ENCODE measurements at regions not wholly inside any gene's neighbourhood (a gene's known extent, or its start where the extent isn't known, plus 50 kb on each side); places are given as distances from the start of the nearest gene placed in this dataset.

DNA sequence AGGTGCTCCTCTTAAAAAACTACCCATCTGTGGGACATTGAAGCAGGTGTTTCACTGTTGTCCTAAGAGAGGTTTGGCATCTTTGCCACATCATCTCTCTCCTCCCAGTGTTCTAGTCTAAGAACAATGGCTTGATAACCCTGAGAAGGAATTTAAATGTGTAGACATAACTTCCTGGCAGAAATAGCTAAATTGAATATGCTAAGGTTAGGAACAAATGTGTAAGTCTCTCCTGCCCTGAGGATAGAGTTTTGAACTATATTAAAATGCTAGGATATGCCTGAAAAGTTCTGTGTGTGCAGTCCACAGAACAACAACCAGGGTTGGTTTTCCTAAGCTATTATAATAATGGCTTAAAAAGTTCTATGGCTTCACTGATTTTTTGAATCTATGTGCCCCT lies 106.6 kb downstream of the LRRC70 start (continued):
- TF ChIP-seq, protein P1, sequence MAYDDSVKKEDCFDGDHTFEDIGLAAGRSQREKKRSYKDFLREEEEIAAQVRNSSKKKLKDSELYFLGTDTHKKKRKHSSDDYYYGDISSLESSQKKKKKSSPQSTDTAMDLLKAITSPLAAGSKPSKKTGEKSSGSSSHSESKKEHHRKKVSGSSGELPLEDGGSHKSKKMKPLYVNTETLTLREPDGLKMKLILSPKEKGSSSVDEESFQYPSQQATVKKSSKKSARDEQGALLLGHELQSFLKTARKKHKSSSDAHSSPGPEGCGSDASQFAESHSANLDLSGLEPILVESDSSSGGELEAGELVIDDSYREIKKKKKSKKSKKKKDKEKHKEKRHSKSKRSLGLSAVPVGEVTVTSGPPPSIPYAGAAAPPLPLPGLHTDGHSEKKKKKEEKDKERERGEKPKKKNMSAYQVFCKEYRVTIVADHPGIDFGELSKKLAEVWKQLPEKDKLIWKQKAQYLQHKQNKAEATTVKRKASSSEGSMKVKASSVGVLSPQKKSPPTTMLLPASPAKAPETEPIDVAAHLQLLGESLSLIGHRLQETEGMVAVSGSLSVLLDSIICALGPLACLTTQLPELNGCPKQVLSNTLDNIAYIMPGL (CRISPR knock-in tag; IDR thresholded peaks at IDR 0.05): no peak
- TF ChIP-seq, protein P2, sequence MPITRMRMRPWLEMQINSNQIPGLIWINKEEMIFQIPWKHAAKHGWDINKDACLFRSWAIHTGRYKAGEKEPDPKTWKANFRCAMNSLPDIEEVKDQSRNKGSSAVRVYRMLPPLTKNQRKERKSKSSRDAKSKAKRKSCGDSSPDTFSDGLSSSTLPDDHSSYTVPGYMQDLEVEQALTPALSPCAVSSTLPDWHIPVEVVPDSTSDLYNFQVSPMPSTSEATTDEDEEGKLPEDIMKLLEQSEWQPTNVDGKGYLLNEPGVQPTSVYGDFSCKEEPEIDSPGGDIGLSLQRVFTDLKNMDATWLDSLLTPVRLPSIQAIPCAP (CRISPR knock-in tag; IDR thresholded peaks at IDR 0.05): no peak

DNA sequence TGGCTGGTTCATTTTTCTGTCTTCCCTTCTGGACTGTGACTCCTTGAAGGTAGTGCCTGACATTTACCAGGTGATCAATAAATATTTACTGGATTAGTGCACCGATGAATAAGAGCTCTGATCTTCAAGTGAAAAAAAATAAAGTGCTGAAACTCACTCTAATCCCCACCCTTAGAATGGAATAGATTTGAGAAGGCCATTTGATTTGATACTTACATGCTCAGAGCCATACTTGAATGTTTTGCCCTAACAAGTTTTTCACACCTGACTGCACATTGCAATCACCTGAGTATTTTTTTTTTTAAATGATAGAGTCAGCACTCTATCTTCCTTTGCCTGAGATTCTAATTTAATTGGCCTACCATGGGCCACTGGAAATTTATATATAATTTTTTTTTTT lies 105.7 kb downstream of the LRRC70 start:
- ATAC-seq (no peak), DNase-seq (ENCODE audit: low spot score) (no peak)
- Mint-ChIP-seq H3K36me3 (peaks cover 13% of the 10 kb centered on the region), H3K27ac (no peak overlapping the region), H3K27me3 (ENCODE audit: low read depth) (no peaks in the 10 kb centered on the region; the same call in 1 of the 2 replicates), H3K4me3 (no peak overlapping the region), H3K9me3 (peaks cover 23% of the 10 kb centered on the region), H3K4me1 (no peaks in the 10 kb centered on the region)
- CTCF ChIA-PET: no interaction called here
- POLR2A ChIA-PET: no interaction called here
- TF ChIP-seq, protein P3, sequence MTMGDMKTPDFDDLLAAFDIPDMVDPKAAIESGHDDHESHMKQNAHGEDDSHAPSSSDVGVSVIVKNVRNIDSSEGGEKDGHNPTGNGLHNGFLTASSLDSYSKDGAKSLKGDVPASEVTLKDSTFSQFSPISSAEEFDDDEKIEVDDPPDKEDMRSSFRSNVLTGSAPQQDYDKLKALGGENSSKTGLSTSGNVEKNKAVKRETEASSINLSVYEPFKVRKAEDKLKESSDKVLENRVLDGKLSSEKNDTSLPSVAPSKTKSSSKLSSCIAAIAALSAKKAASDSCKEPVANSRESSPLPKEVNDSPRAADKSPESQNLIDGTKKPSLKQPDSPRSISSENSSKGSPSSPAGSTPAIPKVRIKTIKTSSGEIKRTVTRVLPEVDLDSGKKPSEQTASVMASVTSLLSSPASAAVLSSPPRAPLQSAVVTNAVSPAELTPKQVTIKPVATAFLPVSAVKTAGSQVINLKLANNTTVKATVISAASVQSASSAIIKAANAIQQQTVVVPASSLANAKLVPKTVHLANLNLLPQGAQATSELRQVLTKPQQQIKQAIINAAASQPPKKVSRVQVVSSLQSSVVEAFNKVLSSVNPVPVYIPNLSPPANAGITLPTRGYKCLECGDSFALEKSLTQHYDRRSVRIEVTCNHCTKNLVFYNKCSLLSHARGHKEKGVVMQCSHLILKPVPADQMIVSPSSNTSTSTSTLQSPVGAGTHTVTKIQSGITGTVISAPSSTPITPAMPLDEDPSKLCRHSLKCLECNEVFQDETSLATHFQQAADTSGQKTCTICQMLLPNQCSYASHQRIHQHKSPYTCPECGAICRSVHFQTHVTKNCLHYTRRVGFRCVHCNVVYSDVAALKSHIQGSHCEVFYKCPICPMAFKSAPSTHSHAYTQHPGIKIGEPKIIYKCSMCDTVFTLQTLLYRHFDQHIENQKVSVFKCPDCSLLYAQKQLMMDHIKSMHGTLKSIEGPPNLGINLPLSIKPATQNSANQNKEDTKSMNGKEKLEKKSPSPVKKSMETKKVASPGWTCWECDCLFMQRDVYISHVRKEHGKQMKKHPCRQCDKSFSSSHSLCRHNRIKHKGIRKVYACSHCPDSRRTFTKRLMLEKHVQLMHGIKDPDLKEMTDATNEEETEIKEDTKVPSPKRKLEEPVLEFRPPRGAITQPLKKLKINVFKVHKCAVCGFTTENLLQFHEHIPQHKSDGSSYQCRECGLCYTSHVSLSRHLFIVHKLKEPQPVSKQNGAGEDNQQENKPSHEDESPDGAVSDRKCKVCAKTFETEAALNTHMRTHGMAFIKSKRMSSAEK (CRISPR knock-in tag; IDR thresholded peaks at IDR 0.05; ENCODE audit: borderline replicate concordance): no peak
- TF ChIP-seq, protein P4, sequence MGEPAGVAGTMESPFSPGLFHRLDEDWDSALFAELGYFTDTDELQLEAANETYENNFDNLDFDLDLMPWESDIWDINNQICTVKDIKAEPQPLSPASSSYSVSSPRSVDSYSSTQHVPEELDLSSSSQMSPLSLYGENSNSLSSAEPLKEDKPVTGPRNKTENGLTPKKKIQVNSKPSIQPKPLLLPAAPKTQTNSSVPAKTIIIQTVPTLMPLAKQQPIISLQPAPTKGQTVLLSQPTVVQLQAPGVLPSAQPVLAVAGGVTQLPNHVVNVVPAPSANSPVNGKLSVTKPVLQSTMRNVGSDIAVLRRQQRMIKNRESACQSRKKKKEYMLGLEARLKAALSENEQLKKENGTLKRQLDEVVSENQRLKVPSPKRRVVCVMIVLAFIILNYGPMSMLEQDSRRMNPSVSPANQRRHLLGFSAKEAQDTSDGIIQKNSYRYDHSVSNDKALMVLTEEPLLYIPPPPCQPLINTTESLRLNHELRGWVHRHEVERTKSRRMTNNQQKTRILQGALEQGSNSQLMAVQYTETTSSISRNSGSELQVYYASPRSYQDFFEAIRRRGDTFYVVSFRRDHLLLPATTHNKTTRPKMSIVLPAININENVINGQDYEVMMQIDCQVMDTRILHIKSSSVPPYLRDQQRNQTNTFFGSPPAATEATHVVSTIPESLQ (CRISPR knock-in tag; IDR thresholded peaks at IDR 0.05): no peak
- TF ChIP-seq NFATC4 (CRISPR knock-in tag; IDR thresholded peaks at IDR 0.05) (no peak), ZNF416 (CRISPR knock-in tag; IDR thresholded peaks at IDR 0.05) (no peak), ESRRA (CRISPR knock-in tag; IDR thresholded peaks at IDR 0.05; ENCODE audit: borderline replicate concordance) (no peak), SP1 (CRISPR knock-in tag; conservative IDR thresholded peaks at IDR 0.05) (no peak)
- TF ChIP-seq, protein P2 (CRISPR knock-in tag; IDR thresholded peaks at IDR 0.05): no peak
- TF ChIP-seq, protein P5, sequence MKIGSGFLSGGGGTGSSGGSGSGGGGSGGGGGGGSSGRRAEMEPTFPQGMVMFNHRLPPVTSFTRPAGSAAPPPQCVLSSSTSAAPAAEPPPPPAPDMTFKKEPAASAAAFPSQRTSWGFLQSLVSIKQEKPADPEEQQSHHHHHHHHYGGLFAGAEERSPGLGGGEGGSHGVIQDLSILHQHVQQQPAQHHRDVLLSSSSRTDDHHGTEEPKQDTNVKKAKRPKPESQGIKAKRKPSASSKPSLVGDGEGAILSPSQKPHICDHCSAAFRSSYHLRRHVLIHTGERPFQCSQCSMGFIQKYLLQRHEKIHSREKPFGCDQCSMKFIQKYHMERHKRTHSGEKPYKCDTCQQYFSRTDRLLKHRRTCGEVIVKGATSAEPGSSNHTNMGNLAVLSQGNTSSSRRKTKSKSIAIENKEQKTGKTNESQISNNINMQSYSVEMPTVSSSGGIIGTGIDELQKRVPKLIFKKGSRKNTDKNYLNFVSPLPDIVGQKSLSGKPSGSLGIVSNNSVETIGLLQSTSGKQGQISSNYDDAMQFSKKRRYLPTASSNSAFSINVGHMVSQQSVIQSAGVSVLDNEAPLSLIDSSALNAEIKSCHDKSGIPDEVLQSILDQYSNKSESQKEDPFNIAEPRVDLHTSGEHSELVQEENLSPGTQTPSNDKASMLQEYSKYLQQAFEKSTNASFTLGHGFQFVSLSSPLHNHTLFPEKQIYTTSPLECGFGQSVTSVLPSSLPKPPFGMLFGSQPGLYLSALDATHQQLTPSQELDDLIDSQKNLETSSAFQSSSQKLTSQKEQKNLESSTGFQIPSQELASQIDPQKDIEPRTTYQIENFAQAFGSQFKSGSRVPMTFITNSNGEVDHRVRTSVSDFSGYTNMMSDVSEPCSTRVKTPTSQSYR (CRISPR knock-in tag; IDR thresholded peaks at IDR 0.05): no peak
- TF ChIP-seq, protein P6, sequence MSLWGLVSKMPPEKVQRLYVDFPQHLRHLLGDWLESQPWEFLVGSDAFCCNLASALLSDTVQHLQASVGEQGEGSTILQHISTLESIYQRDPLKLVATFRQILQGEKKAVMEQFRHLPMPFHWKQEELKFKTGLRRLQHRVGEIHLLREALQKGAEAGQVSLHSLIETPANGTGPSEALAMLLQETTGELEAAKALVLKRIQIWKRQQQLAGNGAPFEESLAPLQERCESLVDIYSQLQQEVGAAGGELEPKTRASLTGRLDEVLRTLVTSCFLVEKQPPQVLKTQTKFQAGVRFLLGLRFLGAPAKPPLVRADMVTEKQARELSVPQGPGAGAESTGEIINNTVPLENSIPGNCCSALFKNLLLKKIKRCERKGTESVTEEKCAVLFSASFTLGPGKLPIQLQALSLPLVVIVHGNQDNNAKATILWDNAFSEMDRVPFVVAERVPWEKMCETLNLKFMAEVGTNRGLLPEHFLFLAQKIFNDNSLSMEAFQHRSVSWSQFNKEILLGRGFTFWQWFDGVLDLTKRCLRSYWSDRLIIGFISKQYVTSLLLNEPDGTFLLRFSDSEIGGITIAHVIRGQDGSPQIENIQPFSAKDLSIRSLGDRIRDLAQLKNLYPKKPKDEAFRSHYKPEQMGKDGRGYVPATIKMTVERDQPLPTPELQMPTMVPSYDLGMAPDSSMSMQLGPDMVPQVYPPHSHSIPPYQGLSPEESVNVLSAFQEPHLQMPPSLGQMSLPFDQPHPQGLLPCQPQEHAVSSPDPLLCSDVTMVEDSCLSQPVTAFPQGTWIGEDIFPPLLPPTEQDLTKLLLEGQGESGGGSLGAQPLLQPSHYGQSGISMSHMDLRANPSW (CRISPR knock-in tag; conservative IDR thresholded peaks at IDR 0.05; ENCODE audit: low read depth): no peak
- TF ChIP-seq, protein P7, sequence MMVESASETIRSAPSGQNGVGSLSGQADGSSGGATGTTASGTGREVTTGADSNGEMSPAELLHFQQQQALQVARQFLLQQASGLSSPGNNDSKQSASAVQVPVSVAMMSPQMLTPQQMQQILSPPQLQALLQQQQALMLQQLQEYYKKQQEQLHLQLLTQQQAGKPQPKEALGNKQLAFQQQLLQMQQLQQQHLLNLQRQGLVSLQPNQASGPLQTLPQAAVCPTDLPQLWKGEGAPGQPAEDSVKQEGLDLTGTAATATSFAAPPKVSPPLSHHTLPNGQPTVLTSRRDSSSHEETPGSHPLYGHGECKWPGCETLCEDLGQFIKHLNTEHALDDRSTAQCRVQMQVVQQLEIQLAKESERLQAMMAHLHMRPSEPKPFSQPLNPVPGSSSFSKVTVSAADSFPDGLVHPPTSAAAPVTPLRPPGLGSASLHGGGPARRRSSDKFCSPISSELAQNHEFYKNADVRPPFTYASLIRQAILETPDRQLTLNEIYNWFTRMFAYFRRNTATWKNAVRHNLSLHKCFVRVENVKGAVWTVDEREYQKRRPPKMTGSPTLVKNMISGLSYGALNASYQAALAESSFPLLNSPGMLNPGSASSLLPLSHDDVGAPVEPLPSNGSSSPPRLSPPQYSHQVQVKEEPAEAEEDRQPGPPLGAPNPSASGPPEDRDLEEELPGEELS (CRISPR knock-in tag; IDR thresholded peaks at IDR 0.05): no peak
- TF ChIP-seq, protein P8, sequence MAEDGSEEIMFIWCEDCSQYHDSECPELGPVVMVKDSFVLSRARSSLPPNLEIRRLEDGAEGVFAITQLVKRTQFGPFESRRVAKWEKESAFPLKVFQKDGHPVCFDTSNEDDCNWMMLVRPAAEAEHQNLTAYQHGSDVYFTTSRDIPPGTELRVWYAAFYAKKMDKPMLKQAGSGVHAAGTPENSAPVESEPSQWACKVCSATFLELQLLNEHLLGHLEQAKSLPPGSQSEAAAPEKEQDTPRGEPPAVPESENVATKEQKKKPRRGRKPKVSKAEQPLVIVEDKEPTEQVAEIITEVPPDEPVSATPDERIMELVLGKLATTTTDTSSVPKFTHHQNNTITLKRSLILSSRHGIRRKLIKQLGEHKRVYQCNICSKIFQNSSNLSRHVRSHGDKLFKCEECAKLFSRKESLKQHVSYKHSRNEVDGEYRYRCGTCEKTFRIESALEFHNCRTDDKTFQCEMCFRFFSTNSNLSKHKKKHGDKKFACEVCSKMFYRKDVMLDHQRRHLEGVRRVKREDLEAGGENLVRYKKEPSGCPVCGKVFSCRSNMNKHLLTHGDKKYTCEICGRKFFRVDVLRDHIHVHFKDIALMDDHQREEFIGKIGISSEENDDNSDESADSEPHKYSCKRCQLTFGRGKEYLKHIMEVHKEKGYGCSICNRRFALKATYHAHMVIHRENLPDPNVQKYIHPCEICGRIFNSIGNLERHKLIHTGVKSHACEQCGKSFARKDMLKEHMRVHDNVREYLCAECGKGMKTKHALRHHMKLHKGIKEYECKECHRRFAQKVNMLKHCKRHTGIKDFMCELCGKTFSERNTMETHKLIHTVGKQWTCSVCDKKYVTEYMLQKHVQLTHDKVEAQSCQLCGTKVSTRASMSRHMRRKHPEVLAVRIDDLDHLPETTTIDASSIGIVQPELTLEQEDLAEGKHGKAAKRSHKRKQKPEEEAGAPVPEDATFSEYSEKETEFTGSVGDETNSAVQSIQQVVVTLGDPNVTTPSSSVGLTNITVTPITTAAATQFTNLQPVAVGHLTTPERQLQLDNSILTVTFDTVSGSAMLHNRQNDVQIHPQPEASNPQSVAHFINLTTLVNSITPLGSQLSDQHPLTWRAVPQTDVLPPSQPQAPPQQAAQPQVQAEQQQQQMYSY (CRISPR knock-in tag; IDR thresholded peaks at IDR 0.05): no peak
